ENCODE measurements at regions not wholly inside any gene's neighbourhood (a gene's known extent, or its start where the extent isn't known, plus 50 kb on each side); places are given as distances from the start of the nearest gene placed in this dataset.
"Not testable (repeated sequence)": the region's sequence is repeated elsewhere in the genome, so short reads cannot be mapped to it uniquely, and the experiment has no call there.

DNA sequence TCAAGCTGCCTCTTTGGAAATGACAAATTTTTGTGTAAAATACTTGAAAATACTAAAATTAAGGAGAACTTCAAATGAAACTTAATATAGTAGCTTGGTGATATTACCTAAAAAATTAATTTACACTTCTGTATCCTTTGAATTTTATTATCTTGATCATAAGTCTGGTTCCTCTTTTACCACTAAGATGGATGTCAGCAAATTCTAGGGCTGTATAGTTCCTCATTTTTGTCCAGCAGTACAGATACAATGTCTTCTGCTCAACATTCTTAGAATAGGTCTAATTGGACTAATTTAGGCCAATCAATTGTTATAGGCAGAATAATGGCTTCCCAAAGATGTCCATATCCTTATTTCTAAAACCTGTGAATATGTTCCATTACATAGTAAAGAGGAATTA lies 1298.0 kb upstream of the RAG2 start:
- no peak overlapping the region for H3K4me3 Mint-ChIP-seq
- H3K36me3 Mint-ChIP-seq = no peaks in the 10 kb centered on the region
- no peak for ATAC-seq (ENCODE audit: low read depth)
- peaks cover 15% of the 10 kb centered on the region for H3K9me3 Mint-ChIP-seq
- H3K27ac Mint-ChIP-seq = no peak overlapping the region
- DNase-seq (ENCODE audit: low spot score in 2 of 2) = no peak
- no peaks in the 10 kb centered on the region for H3K27me3 Mint-ChIP-seq
- no peaks in the 10 kb centered on the region for H3K4me1 Mint-ChIP-seq

- ATAC-seq (ENCODE audit: low read depth) = no peak
- Mint-ChIP-seq H3K4me3 (no peak overlapping the region), H3K4me1 (no peaks in the 10 kb centered on the region), H3K9me3 (peaks cover 1% of the 10 kb centered on the region), H3K27me3 (no peaks in the 10 kb centered on the region), H3K27ac (no peak overlapping the region), H3K36me3 (no peaks in the 10 kb centered on the region)
- DNase-seq (ENCODE audit: low spot score in 2 of 2) = no peak
These were observed 1283.7 kb upstream of the RAG2 start for GRCh38 chr11:37881741-37882140.

GRCh38 chr11:37861671-37862070 lies 1263.6 kb upstream of the RAG2 start:
- no peak overlapping the region for H3K27ac Mint-ChIP-seq
- no peaks in the 10 kb centered on the region for H3K36me3 Mint-ChIP-seq
- H3K27me3 Mint-ChIP-seq = no peaks in the 10 kb centered on the region
- no peaks in the 10 kb centered on the region for H3K4me1 Mint-ChIP-seq
- peaks cover 6% of the 10 kb centered on the region for H3K9me3 Mint-ChIP-seq
- ATAC-seq (ENCODE audit: low read depth) = no peak
- H3K4me3 Mint-ChIP-seq = no peak overlapping the region
- DNase-seq (ENCODE audit: low spot score in 2 of 2) = no peak

- H3K27me3 Mint-ChIP-seq; H3K9me3 Mint-ChIP-seq; H3K4me3 Mint-ChIP-seq; DNase-seq (ENCODE audit: low spot score in 2 of 2); H3K27ac Mint-ChIP-seq; ATAC-seq (ENCODE audit: low read depth); H3K36me3 Mint-ChIP-seq; H3K4me1 Mint-ChIP-seq: not testable (repeated sequence)
These were observed 1260.9 kb upstream of the RAG2 start for GRCh38 chr11:37858806-37859537.

DNA sequence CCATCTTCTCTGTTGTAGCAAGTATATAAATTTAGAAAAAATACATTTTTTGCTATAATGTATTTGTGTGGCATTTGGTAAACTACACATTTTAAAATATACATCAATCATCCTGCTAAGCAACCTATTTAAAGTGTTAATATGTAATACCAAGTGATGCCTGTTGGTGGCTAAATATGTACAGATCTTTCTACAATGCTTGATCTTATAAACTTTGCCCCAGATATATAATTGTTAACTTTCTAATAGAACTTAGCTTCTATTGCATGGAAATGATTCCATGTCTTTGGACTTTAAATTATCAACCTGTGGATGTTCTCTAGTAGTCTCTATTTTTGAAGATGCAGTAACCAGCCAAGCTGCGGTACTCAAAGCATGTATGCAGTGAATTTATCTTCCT lies 1260.4 kb upstream of the RAG2 start:
- H3K27ac Mint-ChIP-seq = no peak overlapping the region
- peaks cover 5% of the 10 kb centered on the region for H3K9me3 Mint-ChIP-seq
- no peak overlapping the region for H3K4me3 Mint-ChIP-seq
- no peaks in the 10 kb centered on the region for H3K36me3 Mint-ChIP-seq
- ATAC-seq (ENCODE audit: low read depth) (no peak), DNase-seq (ENCODE audit: low spot score in 2 of 2) (no peak)
- no peaks in the 10 kb centered on the region for H3K4me1 Mint-ChIP-seq
- no peaks in the 10 kb centered on the region for H3K27me3 Mint-ChIP-seq

DNA sequence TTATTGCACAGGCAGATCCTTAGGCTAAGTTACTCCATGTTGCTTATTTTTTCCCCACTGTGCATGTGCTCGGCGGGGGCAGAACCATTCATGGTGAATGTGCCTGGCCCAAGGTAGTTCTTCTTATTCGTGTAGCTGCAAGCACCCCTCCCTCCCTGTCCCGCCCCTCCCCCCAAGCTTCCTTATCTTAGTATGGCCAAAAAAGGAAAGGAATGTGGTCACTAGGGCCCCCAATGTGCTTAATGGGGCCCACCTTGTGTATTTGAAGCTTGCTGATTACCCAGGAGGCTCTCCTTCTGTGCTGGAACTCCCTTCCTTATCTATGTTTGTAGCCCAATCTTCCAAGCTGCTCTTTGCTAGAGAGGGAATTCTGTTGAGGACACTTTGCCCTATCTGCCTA lies 1259.7 kb upstream of the RAG2 start:
- Mint-ChIP-seq H3K27me3 (no peaks in the 10 kb centered on the region), H3K4me1 (no peaks in the 10 kb centered on the region), H3K4me3 (no peak overlapping the region), H3K36me3 (no peaks in the 10 kb centered on the region), H3K9me3 (peaks cover 5% of the 10 kb centered on the region), H3K27ac (no peak overlapping the region)
- ATAC-seq (ENCODE audit: low read depth) (no peak), DNase-seq (ENCODE audit: low spot score in 2 of 2) (no peak)

DNA sequence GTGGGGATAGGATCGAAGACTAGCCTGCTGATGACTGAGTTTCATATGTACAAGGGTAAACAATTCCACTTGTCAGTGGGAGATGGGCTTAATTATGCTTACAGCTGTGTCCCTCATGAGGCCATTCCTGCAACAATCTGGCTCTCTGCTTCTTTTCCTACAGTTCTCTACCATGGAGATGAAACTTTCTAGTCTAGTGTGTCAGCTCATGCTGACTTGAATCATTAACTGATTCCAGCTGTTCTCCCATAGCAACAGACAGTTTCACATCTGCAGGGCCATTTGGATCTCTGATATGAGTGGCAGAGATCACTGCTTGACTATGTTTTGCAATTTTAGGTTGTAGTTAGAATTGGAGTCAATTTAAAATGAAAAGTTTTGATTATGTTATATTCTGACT lies 1251.7 kb upstream of the RAG2 start:
- H3K36me3 Mint-ChIP-seq = no peaks in the 10 kb centered on the region
- ATAC-seq (ENCODE audit: low read depth) = no peak

DNA sequence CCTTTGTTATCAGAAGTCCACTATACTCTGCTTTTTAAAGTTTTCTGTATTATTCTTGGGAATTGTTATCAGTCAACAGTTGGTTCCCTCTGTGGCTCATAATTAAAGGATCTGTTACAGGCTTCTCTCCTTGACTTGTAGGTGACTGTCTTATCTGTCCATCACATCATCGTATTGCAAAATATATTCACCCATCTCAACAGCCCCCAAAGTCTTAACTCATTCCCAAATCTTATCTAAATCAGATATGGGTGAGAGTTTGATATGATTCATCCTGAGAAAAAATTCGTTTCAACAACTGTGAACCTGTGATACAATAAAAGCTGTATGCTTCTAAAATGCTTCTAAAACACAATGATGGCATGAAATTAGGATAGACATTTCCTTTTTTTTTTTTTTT lies 1245.6 kb upstream of the RAG2 start:
- ATAC-seq (ENCODE audit: low read depth) (no peak), DNase-seq (ENCODE audit: low spot score in 2 of 2) (no peak)
- no peak overlapping the region for H3K4me3 Mint-ChIP-seq
- H3K4me1 Mint-ChIP-seq = no peaks in the 10 kb centered on the region
- no peaks in the 10 kb centered on the region for H3K36me3 Mint-ChIP-seq
- H3K9me3 Mint-ChIP-seq = peaks cover 3% of the 10 kb centered on the region
- H3K27me3 Mint-ChIP-seq = no peaks in the 10 kb centered on the region
- H3K27ac Mint-ChIP-seq = no peak overlapping the region

More for the DNA sequence above, 1251.7 kb upstream of the RAG2 start:
- Mint-ChIP-seq H3K4me3 (no peak overlapping the region), H3K27me3 (no peaks in the 10 kb centered on the region), H3K4me1 (no peaks in the 10 kb centered on the region), H3K9me3 (peaks cover 4% of the 10 kb centered on the region), H3K27ac (no peak overlapping the region)
- DNase-seq (ENCODE audit: low spot score in 2 of 2) = no peak

- Mint-ChIP-seq H3K4me3 (no peak overlapping the region), H3K4me1 (no peaks in the 10 kb centered on the region), H3K9me3 (peaks cover 3% of the 10 kb centered on the region), H3K27me3 (no peaks in the 10 kb centered on the region), H3K36me3 (no peaks in the 10 kb centered on the region), H3K27ac (no peak overlapping the region)
- DNase-seq (ENCODE audit: low spot score in 2 of 2) (no peak), ATAC-seq (ENCODE audit: low read depth) (no peak)
These were observed 1243.0 kb upstream of the RAG2 start for GRCh38 chr11:37841016-37841415.

DNA sequence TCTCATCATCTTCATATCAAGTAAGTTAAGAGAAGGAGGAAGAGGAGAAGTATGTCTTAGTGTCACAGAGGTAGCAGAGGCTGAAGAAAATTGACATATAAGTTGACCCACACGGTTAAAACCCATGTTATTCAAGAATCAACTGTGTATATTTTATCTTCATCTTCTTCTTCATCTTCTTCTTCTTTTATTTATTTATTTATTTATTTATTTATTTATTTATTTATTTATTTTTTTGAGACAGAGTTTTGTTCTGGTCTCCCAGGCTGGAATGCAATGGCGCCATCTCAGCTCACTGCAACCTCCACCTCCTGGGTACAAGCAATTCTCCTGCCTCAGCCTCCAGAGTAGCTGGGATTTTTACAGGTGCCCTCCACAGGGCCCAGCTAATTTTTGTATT lies 1242.3 kb upstream of the RAG2 start:
- not testable (repeated sequence) for H3K4me3 Mint-ChIP-seq; H3K27ac Mint-ChIP-seq; H3K36me3 Mint-ChIP-seq; H3K9me3 Mint-ChIP-seq; ATAC-seq (ENCODE audit: low read depth); H3K27me3 Mint-ChIP-seq; H3K4me1 Mint-ChIP-seq; DNase-seq (ENCODE audit: low spot score in 2 of 2)

GRCh38 chr11:37830529-37830928 lies 1232.5 kb upstream of the RAG2 start:
- DNase-seq (ENCODE audit: low spot score in 2 of 2) (no peak), ATAC-seq (ENCODE audit: low read depth) (no peak)
- Mint-ChIP-seq H3K27ac (no peak overlapping the region), H3K27me3 (no peaks in the 10 kb centered on the region), H3K36me3 (no peaks in the 10 kb centered on the region), H3K4me1 (no peaks in the 10 kb centered on the region), H3K4me3 (no peak overlapping the region), H3K9me3 (peaks cover 3% of the 10 kb centered on the region)

- DNase-seq (ENCODE audit: low spot score in 2 of 2) = no peak
These were observed 1219.8 kb upstream of the RAG2 start for GRCh38 chr11:37817727-37818270.

DNA sequence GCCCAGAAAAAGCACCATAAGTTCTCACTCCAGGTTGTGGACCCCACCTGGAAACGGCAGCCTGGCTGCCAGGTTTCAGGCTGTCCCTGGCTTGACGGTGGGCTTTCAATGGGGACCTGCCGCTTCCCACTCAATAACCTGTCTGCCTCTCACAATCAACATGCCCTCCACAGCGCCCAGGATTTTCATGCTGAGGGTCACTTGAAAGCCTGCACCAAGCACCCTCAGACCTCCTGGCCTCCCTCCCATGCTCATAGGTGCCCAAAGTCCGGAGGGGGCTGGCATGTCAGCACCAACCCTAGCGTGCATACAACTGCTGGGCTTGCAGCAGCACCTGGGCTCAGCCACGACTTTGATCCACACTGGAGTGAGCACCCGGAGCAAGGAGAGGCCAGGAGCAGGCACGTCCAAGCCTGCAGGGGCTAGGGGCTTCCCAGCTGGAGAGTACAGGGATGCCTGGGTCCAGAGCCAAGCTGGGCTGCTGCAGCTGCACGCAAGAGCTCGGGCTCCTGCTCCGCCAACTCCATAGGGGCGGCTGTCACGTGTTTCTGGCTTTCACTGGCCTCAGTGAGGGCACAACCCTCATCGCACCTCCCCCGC lies 1214.3 kb upstream of the RAG2 start:
- Mint-ChIP-seq H3K9me3 (peaks cover 5% of the 10 kb centered on the region), H3K27me3 (no peaks in the 10 kb centered on the region), H3K36me3 (no peaks in the 10 kb centered on the region), H3K4me3 (no peak overlapping the region), H3K27ac (no peak overlapping the region), H3K4me1 (no peaks in the 10 kb centered on the region)
- ATAC-seq (ENCODE audit: low read depth) = no peak
- no peak for DNase-seq (ENCODE audit: low spot score in 2 of 2)

More at GRCh38 chr11:37817727-37818270, 1219.8 kb upstream of the RAG2 start:
- no peak for ATAC-seq (ENCODE audit: low read depth)
- Mint-ChIP-seq H3K36me3 (no peaks in the 10 kb centered on the region), H3K4me3 (no peak overlapping the region), H3K9me3 (peaks cover 12% of the 10 kb centered on the region), H3K4me1 (no peaks in the 10 kb centered on the region), H3K27me3 (no peaks in the 10 kb centered on the region), H3K27ac (no peak overlapping the region)

GRCh38 chr11:37811349-37811748 lies 1213.3 kb upstream of the RAG2 start:
- no peak for DNase-seq (ENCODE audit: low spot score in 2 of 2)
- Mint-ChIP-seq H3K4me1 (no peaks in the 10 kb centered on the region), H3K9me3 (peaks cover 4% of the 10 kb centered on the region), H3K27me3 (no peaks in the 10 kb centered on the region), H3K27ac (no peak overlapping the region), H3K4me3 (no peak overlapping the region), H3K36me3 (no peaks in the 10 kb centered on the region)
- ATAC-seq (ENCODE audit: low read depth) = no peak

DNA sequence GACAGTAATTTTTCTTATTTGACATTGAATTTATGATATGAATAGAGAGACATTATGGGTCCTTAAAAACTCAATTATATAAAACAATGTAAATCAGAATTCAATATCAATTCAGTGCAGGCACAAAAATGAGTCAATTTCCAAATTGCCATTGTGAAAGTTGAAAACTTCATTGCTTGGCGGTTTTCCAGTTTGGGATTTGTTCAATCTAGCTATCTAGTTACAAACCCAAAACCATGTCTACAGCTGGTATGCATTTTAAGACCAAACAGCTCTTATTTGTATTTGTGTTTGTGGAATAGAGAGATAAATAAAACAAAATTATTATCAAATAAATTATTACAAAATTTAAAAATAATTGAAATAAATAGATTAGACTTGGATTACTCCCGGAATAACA lies 1206.6 kb upstream of the RAG2 start:
- ATAC-seq (ENCODE audit: low read depth) (no peak), DNase-seq (ENCODE audit: low spot score in 2 of 2) (no peak)
- Mint-ChIP-seq H3K4me1 (no peaks in the 10 kb centered on the region), H3K27me3 (no peaks in the 10 kb centered on the region), H3K4me3 (no peak overlapping the region), H3K27ac (no peak overlapping the region), H3K9me3 (peaks cover 6% of the 10 kb centered on the region), H3K36me3 (no peaks in the 10 kb centered on the region)

Measured in memory B cell (primary cell).